Esophagus squamous epithelium (tissue), 5 donors: ENCODE measurements at regions not wholly inside any gene's neighbourhood (a gene's known extent, or its start where the extent isn't known, plus 50 kb on each side); places are given as distances from the start of the nearest gene placed in this dataset.
A peak's percentile ranks its signal among the peaks of the same experiment; 100 is the strongest.

Experiments
- DNase-seq: peaks from one replicate; lab custom pipeline; 2025; lab: John Stamatoyannopoulos, UW
- H3K27ac ChIP-seq, 4 donors: fragments of 200-600 bp; sonication (generic); one replicate each; pipeline ENCODE4 v1.5.1; 2016 to 2019; ENCODE audit warnings: mild to moderate bottlenecking in 1 of 4
- H3K27me3 ChIP-seq, 4 donors: fragments of 200-600 bp; sonication (generic); 1 replicate in 3 of 4; 2 replicates in 1 of 4; pipeline versions ENCODE4 v1.5.1 to v1.6.0; 2017 to 2021; ENCODE audit warnings: antibody characterized with exemption in 1 of 4
- H3K36me3 ChIP-seq, 3 donors: fragments of 200-600 bp; sonication (generic); one replicate each; pipeline ENCODE4 v1.5.1; 2016 to 2019
- H3K4me1 ChIP-seq, 3 donors: fragments of 200-600 bp; sonication (generic); one replicate each; pipeline ENCODE4 v1.5.1; 2017 to 2019
- H3K4me3 ChIP-seq, 4 donors: fragments of 200-600 bp; sonication (generic); 1 replicate in 3 of 4; 2 replicates in 1 of 4; pipeline ENCODE4 v1.5.1; 2016 to 2019; ENCODE audit warnings: mild to moderate bottlenecking in 2 of 4, moderate library complexity in 1 of 4
- H3K9me3 ChIP-seq, 3 donors: fragments of 200-600 bp; sonication (generic); one replicate each; pipeline ENCODE4 v1.5.1; 2016 to 2019
- POLR2A ChIP-seq, 4 donors: fragments of 450-650 bp; IDR thresholded peaks; one replicate each; pipeline ENCODE4 v1.6.1; 2017; ENCODE audit warnings: antibody characterized with exemption in 4 of 4, mild to moderate bottlenecking in 4 of 4, moderate library complexity in 3 of 4
- WGBS, 2 donors: methylation state at CpG; one replicate each; pipeline ENCODE4 v1.1.5; 2018; 5-methylcytosine and 5-hydroxymethylcytosine counted together
- intact Hi-C: fragments of 100-400 bp; cut with DNase I; formaldehyde crosslinking; loops from one replicate; pipeline ENCODE4 v1.15.0; 2022
- TF ChIP-seq, protein P1 (sequence below), 6 experiments: fragments of 450-650 bp in 4 of 6; fragments of 200-600 bp in 2 of 6; sonication (generic) in 2 of 6; IDR thresholded peaks; one replicate each; pipeline ENCODE4 v1.5.1; 2016 to 2019; ENCODE audit warnings: antibody characterized with exemption in 6 of 6, mild to moderate bottlenecking in 4 of 6, moderate library complexity in 4 of 6
- donor health status: DM: yes; HTN: yes; CAD: no.

DNA sequence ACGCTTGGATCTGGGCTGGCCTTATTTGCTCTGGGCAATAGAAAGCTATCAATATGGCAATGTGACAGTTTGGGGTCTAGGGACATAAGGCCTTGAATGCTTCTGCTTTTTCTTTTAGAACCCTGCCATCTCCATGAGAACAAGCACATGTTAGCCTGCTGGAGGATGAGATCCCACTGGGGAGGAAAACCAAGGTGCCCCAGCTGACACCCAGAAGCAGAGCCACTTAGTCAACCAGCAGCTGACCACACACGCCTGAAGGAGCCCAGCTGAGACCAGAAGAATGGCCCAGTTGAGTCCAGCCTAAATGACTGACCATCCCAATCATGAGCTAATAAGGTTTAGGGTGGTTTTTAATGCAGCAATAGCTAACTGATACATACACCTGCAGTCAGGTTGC, 171.2 kb downstream of the AHSP start:
- DNase-seq = no peak
- Histone ChIP-seq H3K27me3 (no peaks in the 10 kb centered on the region), H3K9me3 (no peaks in the 10 kb centered on the region), H3K27ac (no peak overlapping the region), H3K4me3 (no peak overlapping the region), H3K4me1 (peaks cover 5 to 23% (median 7%) of the 10 kb centered on the region in 3 donors), H3K36me3 (peaks cover 5 to 13% (median 8%) of the 10 kb centered on the region in 3 donors)
- WGBS, 2 donors = 73 to 83% methylated on average over 2 of the region's 2 CpGs
- TF ChIP-seq, protein P1, sequence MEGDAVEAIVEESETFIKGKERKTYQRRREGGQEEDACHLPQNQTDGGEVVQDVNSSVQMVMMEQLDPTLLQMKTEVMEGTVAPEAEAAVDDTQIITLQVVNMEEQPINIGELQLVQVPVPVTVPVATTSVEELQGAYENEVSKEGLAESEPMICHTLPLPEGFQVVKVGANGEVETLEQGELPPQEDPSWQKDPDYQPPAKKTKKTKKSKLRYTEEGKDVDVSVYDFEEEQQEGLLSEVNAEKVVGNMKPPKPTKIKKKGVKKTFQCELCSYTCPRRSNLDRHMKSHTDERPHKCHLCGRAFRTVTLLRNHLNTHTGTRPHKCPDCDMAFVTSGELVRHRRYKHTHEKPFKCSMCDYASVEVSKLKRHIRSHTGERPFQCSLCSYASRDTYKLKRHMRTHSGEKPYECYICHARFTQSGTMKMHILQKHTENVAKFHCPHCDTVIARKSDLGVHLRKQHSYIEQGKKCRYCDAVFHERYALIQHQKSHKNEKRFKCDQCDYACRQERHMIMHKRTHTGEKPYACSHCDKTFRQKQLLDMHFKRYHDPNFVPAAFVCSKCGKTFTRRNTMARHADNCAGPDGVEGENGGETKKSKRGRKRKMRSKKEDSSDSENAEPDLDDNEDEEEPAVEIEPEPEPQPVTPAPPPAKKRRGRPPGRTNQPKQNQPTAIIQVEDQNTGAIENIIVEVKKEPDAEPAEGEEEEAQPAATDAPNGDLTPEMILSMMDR (IDR thresholded peaks at IDR 0.05) = no peak
- no peak for TF ChIP-seq POLR2A (IDR thresholded peaks at IDR 0.05)
- intact Hi-C loops = no loop called here

DNA sequence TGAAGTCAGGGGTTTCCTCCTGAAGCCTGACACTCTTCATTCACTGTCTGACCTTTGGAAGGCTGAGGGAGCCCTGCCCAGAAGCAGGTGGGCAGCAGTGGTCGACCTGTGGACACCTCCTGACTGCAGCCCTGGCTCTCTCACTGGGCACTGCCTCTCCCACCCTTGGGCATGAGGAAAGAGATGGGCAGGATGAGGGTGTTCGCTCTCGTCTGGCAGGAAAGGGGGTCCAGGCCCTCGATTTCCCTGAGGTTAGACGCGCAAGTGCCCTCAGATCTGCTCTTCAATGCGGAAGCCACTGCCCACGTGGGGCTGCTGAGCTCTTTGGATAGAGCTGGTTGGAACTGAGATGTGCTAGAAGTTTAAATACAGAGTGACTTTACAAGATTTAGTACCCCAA, 171.9 kb downstream of the AHSP start:
- no peaks in the 10 kb centered on the region for H3K27me3 ChIP-seq
- H3K27ac ChIP-seq = no peak overlapping the region
- peaks cover 9 to 20% (median 14%) of the 10 kb centered on the region in 3 donors for H3K36me3 ChIP-seq
- DNase-seq = no peak
- H3K9me3 ChIP-seq = no peaks in the 10 kb centered on the region
- 67% methylated on average over 1 of the region's 8 CpGs; no CpG with 5 or more reads in 1 of the 2 donors for WGBS, 2 donors
- peaks cover 5 to 23% (median 7%) of the 10 kb centered on the region in 3 donors for H3K4me1 ChIP-seq
- H3K4me3 ChIP-seq = no peak overlapping the region
- intact Hi-C loops = no loop called here
- TF ChIP-seq, protein P1 (IDR thresholded peaks at IDR 0.05) = no peak
- TF ChIP-seq POLR2A (IDR thresholded peaks at IDR 0.05) = no peak

DNA sequence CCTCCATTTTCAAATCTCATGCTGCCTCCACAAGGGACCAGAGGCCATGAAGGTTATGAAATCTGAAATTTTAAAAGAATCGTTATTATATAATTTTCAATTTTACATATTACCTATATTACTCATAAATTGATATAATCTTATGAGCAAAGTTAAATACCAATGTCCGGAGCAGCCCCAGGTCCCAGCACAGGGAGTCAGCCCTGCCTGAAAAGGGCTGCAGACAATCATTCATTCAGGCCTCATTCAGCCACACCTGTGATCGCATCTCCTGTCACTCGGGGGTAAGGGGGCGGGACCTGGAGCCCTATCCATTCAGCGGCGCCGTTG, 172.5 kb downstream of the AHSP start:
- DNase-seq = no peak
- Histone ChIP-seq H3K4me1 (peaks cover 5 to 23% (median 7%) of the 10 kb centered on the region in 3 donors), H3K27ac (peak overlapping the region in 2 of 4 donors; percentile 81), H3K27me3 (no peaks in the 10 kb centered on the region), H3K4me3 (peak overlapping the region; percentile 57 to 89 (median 76)), H3K9me3 (no peaks in the 10 kb centered on the region), H3K36me3 (peaks cover 13 to 25% (median 14%) of the 10 kb centered on the region in 3 donors)
- intact Hi-C loops = no loop called here
- WGBS, 2 donors = 10 to 23% methylated on average over 5 to 8 of the region's 8 CpGs
- TF ChIP-seq, protein P1 (IDR thresholded peaks at IDR 0.05) = peak in 1 of 6 experiments; percentile 6
- TF ChIP-seq POLR2A (IDR thresholded peaks at IDR 0.05) = no peak

DNA sequence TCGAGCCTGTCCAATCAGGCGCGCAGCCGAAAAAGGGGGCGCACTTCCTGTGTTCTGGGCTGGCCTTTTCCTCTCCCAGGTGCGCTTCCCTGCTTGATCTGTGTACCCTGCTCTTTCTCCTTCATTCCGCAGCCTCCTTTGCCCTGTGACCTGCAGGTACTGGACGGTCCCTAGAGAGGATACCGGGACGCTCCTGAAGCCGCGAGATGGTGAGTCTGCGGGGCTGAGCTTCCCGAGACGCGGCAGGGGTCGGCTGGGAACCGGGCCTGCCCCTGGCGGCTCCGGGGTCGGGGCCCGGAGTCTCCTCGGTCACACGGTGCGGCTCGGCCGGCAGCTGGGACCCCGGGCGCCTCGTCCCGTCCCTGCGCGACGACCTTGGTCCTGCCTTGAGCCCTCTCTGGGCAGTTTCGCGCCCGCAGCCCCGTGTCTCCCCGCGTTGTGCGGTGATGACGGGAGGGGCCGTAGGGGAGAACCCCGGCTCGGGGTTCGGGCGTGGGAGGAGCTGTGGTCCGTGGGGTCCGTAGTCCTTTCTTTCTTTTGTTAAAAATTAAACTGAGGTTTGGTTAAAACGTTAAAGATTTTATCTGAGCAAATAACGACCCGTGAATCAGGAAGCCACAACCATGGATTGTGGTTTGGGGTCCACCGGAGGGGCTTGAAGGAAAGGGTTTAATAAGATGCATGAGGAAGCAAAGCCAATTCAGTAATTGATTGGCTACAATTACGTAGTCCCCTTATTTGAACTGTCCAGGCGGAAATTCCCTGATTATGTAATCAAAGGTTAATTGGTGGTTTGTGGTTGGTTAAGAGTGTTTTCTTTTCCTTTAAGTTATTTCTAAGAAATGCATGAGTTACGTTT, 172.8 kb upstream of the ZNF267 start:
- Histone ChIP-seq H3K27ac (peak overlapping the region; percentile 39 to 81 (median 78)), H3K4me1 (peaks cover 5 to 23% (median 7%) of the 10 kb centered on the region in 3 donors), H3K9me3 (no peaks in the 10 kb centered on the region), H3K4me3 (peak overlapping the region; percentile 57 to 89 (median 76)), H3K27me3 (no peaks in the 10 kb centered on the region), H3K36me3 (peaks cover 16 to 31% (median 16%) of the 10 kb centered on the region in 3 donors)
- intact Hi-C loops = no loop called here
- 0 to 3% methylated on average over 12 to 13 of the region's 56 CpGs for WGBS, 2 donors
- DNase-seq = peak; percentile 40
- TF ChIP-seq, protein P1 (IDR thresholded peaks at IDR 0.05) = no peak
- no peak for TF ChIP-seq POLR2A (IDR thresholded peaks at IDR 0.05)

DNA sequence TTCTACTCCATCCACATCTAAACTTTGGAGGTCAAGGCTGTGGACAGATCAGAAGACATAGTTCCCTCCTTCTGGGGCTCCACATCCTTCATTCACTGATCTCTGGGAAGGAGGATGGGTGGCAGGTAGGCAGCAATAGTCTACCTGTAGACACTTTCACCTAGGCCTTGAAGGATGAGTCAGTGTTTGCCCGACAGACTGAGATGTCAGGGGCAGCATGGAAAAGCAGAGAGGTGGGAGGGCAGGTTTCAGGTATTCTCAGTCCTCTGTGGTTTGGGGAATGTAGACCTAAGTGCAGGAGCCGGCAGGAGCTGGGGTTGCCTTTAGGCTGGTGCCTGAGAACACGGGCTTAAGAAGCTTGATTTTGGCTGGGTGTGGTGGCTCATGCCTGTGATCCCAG, 171.9 kb upstream of the ZNF267 start:
- no peak for DNase-seq
- intact Hi-C loops = no loop called here
- H3K4me1 ChIP-seq = peaks cover 5 to 23% (median 7%) of the 10 kb centered on the region in 3 donors
- H3K4me3 ChIP-seq = peak overlapping the region in 1 of 4 donors; percentile 89
- no peaks in the 10 kb centered on the region for H3K27me3 ChIP-seq
- 48 to 80% methylated on average over 1 to 2 of the region's 3 CpGs for WGBS, 2 donors
- TF ChIP-seq, protein P1 (IDR thresholded peaks at IDR 0.05) = no peak
- no peak for TF ChIP-seq POLR2A (IDR thresholded peaks at IDR 0.05)
- no peaks in the 10 kb centered on the region for H3K9me3 ChIP-seq
- peaks cover 16 to 41% (median 21%) of the 10 kb centered on the region in 3 donors for H3K36me3 ChIP-seq
- H3K27ac ChIP-seq = peak overlapping the region in 1 of 4 donors; percentile 81
